ENCODE measurements at regions not wholly inside any gene's neighbourhood (a gene's known extent, or its start where the extent isn't known, plus 50 kb on each side); places are given as distances from the start of the nearest gene placed in this dataset.

DNA sequence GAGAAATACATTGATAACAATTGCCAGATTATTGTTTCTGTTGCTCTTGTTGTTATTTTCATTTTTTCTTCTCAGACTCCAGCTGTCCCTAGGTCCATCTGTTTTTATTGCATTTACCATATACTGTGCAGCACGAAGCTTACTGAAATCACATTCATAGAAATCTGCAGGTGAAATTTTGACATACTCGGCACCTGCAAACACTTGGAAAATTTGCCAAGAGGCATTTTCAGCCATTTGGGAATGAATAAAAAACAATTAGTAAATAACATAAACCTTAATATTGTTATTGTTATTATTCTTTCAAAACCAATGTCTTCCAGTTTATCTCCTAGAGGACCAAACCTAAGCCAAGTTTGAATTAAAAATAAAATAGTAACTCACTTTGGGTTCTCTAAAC, 2357.2 kb downstream of the LRRC4C start:
- no peaks in the 10 kb centered on the region for H3K4me1 Mint-ChIP-seq

GRCh38 chr11:39078465-39078864, 2381.0 kb downstream of the LRRC4C start:
- H3K27me3 ChIP-seq (ENCODE audit: control insufficient read depth in 2 of 2, insufficient read depth in 2 of 2, low read length in 2 of 2): no peaks in the 10 kb centered on the region
- no peaks in the 10 kb centered on the region for H3K36me3 ChIP-seq (replicated peaks in 1 of 2; ENCODE audit: control insufficient read depth in 1 of 2, insufficient read depth in 2 of 2, low read length in 2 of 2)
- no peak overlapping the region for H3K4me3 ChIP-seq (replicated peaks in 1 of 3; ENCODE audit: low read depth in 2 of 3, low read length in 3 of 3)
- Mint-ChIP-seq H3K9me3 (peaks cover 2 to 12% (median 6%) of the 10 kb centered on the region in 7 donors), H3K4me3 (no peak overlapping the region), H3K4me1 (no peaks in the 10 kb centered on the region), H3K36me3 (no peaks in the 10 kb centered on the region), H3K27ac (no peak overlapping the region), H3K27me3 (ENCODE audit: low read depth in 3 of 3) (no peaks in the 10 kb centered on the region)
- peaks cover 5 to 6% of the 10 kb centered on the region in 2 donors for H3K9me3 ChIP-seq (replicated peaks in 1 of 2; ENCODE audit: control insufficient read depth in 1 of 2, insufficient read depth in 1 of 2, low read length in 2 of 2)
- intact Hi-C loops (cut with micrococcal nuclease): no loop called here
- H4K20me1 ChIP-seq (ENCODE audit: insufficient read depth, low read length): no peaks in the 10 kb centered on the region
- H3K9ac ChIP-seq (ENCODE audit: insufficient read depth, low read length, poor library complexity, severe bottlenecking): no peak overlapping the region
- H3K79me2 ChIP-seq (ENCODE audit: insufficient read depth, low read length): no peaks in the 10 kb centered on the region
- DNase-seq: no peak
- H3K27ac ChIP-seq (ENCODE audit: low read depth in 1 of 2, low read length in 2 of 2): no peak overlapping the region
- no peak overlapping the region for H2AFZ ChIP-seq (ENCODE audit: insufficient read depth, low read depth, low read length, poor library complexity, severe bottlenecking)
- no peaks in the 10 kb centered on the region for H3K4me1 ChIP-seq (ENCODE audit: control insufficient read depth in 1 of 2, insufficient read depth in 2 of 2, low read length in 2 of 2)
- H3K4me2 ChIP-seq (replicated peaks; ENCODE audit: extremely low read depth, low read length, poor library complexity, severe bottlenecking): no peak overlapping the region
- 88% methylated on average over 12 of the region's 13 CpGs for WGBS (ENCODE audit: insufficient coverage)
- TF ChIP-seq, protein P1, sequence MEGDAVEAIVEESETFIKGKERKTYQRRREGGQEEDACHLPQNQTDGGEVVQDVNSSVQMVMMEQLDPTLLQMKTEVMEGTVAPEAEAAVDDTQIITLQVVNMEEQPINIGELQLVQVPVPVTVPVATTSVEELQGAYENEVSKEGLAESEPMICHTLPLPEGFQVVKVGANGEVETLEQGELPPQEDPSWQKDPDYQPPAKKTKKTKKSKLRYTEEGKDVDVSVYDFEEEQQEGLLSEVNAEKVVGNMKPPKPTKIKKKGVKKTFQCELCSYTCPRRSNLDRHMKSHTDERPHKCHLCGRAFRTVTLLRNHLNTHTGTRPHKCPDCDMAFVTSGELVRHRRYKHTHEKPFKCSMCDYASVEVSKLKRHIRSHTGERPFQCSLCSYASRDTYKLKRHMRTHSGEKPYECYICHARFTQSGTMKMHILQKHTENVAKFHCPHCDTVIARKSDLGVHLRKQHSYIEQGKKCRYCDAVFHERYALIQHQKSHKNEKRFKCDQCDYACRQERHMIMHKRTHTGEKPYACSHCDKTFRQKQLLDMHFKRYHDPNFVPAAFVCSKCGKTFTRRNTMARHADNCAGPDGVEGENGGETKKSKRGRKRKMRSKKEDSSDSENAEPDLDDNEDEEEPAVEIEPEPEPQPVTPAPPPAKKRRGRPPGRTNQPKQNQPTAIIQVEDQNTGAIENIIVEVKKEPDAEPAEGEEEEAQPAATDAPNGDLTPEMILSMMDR (IDR thresholded peaks at IDR 0.05): no peak

More for the DNA sequence above, 2357.2 kb downstream of the LRRC4C start:
- Histone ChIP-seq H3K4me1 (ENCODE audit: control insufficient read depth in 1 of 2, insufficient read depth in 2 of 2, low read length in 2 of 2) (no peaks in the 10 kb centered on the region), H4K20me1 (ENCODE audit: insufficient read depth, low read length) (no peaks in the 10 kb centered on the region), H3K79me2 (ENCODE audit: insufficient read depth, low read length) (no peaks in the 10 kb centered on the region), H3K27ac (ENCODE audit: low read depth in 1 of 2, low read length in 2 of 2) (no peak overlapping the region), H2AFZ (ENCODE audit: insufficient read depth, low read depth, low read length, poor library complexity, severe bottlenecking) (no peak overlapping the region), H3K36me3 (replicated peaks in 1 of 2; ENCODE audit: control insufficient read depth in 1 of 2, insufficient read depth in 2 of 2, low read length in 2 of 2) (no peaks in the 10 kb centered on the region), H3K4me3 (replicated peaks in 1 of 3; ENCODE audit: low read depth in 2 of 3, low read length in 3 of 3) (no peak overlapping the region), H3K9me3 (replicated peaks in 1 of 2; ENCODE audit: control insufficient read depth in 1 of 2, insufficient read depth in 1 of 2, low read length in 2 of 2) (peaks cover 7 to 8% of the 10 kb centered on the region in 2 donors), H3K27me3 (ENCODE audit: control insufficient read depth in 2 of 2, insufficient read depth in 2 of 2, low read length in 2 of 2) (no peaks in the 10 kb centered on the region), H3K4me2 (replicated peaks; ENCODE audit: extremely low read depth, low read length, poor library complexity, severe bottlenecking) (no peak overlapping the region), H3K9ac (ENCODE audit: insufficient read depth, low read length, poor library complexity, severe bottlenecking) (no peak overlapping the region)
- intact Hi-C loops (cut with micrococcal nuclease): no loop called here
- no peaks in the 10 kb centered on the region for H3K36me3 Mint-ChIP-seq
- DNase-seq: no peak
- no peaks in the 10 kb centered on the region for H3K27me3 Mint-ChIP-seq (ENCODE audit: low read depth in 3 of 3)
- no CpG with 5 or more reads among the region's 2 CpGs for WGBS (ENCODE audit: insufficient coverage)
- peaks cover 11 to 20% (median 13%) of the 10 kb centered on the region in 7 donors for H3K9me3 Mint-ChIP-seq
- TF ChIP-seq, protein P1 (IDR thresholded peaks at IDR 0.05): no peak
- no peak overlapping the region for H3K4me3 Mint-ChIP-seq
- H3K27ac Mint-ChIP-seq: no peak overlapping the region
